Renal cortical epithelial cell (primary cell): ENCODE measurements at regions not wholly inside any gene's neighbourhood (a gene's known extent, or its start where the extent isn't known, plus 50 kb on each side); places are given as distances from the start of the nearest gene placed in this dataset.

ENCODE experiments used
- DNase-seq: peaks from one replicate; pipeline ENCODE4 v3.0.0-alpha.2; 2011; ENCODE audit warnings: low read depth

GRCh38 chr10:131750171-131750895, 150.5 kb upstream of the PPP2R2D start:
- no peak for DNase-seq

DNA sequence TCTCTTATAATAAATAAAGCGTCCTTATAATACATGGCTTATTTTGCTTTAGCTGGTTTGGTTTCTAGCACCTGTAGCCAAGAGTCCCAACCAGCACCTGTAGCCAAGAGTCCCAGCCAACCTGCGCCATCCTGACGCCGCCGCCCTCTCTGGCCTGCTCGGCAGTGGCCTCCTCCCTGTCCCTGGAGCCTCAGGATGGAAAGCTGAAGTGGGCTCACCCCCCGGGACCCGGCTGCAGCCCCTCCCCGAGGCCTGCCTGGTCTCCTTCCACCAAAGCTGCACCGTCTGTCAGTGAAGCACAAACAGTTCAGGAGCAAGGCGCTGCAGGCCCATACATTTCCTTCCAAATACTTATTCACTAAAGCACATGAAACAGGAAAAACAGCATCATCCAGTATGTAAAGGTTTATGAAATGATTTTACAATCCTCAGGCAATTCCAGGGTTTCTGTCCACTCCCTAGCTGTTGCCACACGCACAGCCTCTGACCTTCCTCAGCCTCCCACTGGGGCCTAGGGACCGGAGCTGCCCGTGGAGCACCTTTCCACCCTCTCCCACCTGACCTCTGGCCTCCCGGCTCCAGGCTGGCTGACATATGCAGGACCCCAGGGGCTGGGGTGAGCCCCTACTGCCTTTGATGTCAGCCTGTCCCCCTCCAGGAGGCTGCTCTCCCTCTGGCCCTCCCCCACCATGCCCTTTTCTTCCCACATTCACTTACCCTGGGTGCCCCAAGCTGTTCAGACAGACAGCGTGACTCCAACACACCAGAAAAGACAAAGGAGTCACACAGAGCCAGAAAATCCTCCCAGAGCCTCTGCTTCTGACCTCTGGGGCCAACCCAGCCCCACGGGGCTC, 149.6 kb upstream of the PPP2R2D start:
- DNase-seq, result no peak

DNA sequence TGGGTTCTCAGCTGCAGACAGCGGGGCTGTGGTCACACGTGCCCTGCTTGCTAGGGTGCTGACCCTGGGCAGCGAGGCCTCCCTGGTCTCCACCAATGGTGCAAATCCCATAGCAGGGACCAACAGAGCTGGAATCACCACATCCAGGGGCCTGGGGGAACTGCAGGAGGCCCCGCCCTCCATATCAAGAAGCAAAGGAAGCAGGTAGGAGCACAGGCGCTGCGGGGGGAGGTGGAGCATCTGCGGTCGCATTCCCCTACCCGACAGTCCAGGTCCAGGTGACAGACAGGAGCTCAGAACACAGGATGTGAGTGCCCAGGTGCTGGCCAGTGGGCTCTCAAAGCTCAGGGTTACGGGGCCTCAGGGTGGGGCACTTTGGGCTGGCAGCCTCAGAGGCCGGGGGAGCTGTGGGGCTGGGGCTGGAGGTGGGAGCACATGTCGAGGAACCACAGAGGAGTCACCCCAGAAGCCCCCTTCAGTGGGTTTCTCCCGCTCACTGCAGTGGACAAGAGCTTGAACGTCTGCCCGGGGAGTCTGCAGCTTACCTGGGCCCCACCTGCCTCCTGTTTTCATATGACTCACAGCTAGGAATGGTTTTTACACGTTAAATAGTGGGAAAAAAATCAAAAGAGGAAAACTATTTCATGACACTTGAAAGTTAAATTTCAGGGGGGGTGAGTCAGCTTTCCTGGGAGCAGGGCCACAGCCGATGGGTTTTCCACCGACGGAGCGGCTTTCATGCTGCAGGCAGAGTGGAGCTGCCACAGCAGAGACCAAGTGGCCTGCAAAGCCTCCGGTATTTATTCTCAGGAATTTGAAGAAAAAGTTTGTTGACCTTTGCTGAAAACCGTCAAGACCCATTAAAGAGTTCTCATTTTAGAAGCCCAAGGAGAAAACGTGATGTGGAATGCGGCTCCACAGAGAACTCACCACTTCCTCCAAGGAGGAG, 148.7 kb upstream of the PPP2R2D start:
- no peak for DNase-seq

DNA sequence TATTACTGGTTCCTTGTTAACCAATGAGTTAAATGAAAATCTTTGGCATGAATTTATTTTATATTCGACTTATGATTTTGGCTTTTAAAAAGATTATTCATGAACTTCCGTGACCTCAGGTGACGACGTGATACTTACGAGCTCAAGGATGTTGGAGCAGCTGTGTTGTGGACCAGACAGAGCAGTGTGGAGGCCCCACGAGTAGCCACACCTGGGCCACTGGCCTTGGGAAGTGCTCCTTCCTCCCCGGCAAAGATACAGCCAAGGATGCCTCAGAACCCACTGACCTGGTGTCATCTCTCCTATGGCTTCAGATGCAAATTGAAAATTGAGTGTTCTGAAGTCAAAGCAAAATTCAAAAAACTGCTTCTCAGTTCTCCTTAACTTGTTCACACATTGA, 147.5 kb upstream of the PPP2R2D start:
- DNase-seq, result no peak

GRCh38 chr10:131755200-131755599, 145.6 kb upstream of the PPP2R2D start:
- peak; percentile 64 for DNase-seq

DNA sequence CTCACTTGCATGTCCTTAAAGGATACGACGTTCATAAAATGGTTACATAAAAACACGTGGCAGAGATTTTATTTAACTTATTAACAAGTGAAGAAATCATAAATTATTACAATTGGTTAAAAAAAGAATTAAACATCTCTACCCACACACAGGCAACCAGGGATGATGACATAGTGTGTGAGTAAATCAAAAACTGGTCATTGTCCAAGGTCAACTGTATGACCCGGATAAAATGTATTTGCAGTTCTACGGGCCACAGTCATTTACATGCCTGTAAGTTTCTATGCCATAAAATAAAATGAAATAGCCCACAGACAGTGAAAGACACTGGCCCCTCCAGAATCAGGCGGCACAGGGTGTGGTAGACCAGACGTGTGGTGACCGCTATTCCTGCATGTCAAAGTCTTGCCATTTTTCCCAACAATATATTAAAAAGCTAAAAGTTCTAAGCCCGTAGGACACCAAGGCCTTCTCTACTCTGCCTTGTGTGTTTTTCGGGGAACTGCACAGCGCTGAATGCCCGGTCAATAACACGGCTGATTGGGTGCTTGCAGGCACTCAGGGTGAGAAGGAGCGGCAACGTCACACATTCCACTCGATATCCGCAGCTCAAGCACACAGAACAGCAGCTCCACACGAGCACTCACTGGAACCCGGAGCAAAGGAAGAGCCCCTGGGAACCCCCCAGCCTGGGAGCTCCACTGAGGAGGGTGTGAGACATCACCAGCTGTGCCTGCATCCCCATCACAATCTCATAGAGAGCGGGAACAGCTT, 143.3 kb upstream of the PPP2R2D start:
- no peak for DNase-seq

GRCh38 chr10:131758062-131758938, 142.5 kb upstream of the PPP2R2D start:
- DNase-seq, result no peak

DNA sequence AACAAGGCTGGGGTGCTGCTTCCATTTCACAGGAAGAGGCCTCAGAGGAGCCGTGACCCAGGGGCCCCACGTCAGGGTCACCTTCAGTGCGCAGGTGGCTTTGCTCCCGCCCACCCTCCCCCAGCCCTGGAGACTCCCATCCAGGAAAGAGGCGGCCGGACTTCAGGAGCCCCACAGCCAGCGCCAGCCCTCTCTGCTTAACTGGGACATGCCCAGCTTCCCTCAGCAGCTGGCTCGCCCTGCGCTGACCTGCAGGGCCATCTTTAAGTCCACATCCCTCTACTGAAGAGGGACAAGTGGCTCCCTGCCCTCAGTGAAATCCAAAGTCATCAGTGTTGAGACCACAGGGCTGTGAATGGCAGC, 141.9 kb upstream of the PPP2R2D start:
- DNase-seq, result no peak

- no peak for DNase-seq
Observed at GRCh38 chr10:131759347-131759746, 141.5 kb upstream of the PPP2R2D start.

DNA sequence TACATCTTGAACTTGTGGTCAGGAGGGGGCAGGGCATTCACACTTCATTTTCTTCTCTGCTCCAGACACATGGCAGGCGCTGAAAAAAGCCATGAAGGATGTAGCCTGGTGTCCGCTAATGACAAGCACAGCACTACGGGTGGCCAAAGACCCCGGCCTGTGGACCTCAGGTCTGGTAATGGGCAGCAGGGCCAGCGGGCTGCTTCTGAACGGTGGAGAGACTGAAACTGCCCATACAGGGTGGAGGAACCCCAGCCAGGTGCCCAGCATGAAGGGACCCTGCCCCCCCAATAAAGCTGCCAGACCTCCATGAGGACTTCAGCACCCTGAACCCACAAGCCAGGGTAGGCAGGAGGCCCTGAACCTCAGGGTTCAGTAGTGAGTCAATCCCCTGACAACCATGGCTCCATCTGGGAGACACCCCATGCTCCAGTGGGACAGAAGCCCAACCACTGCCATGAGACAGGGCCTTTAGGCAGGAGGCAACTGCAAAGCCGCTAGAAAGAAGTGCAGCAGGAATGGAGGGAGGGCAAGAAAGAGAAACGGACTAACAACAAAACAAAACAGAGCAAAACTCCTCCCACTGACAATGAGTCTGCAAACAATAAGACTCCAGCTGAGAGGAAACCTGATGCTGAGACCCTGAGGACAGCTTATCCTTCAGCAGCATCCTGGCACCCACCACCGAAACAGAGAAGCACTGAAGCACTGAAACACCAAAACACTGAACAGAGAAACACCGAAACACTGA, 140.2 kb upstream of the PPP2R2D start:
- no peak for DNase-seq

- DNase-seq, result no peak
Observed at GRCh38 chr10:131762789-131763696, 137.8 kb upstream of the PPP2R2D start.

GRCh38 chr10:131764929-131765328, 135.9 kb upstream of the PPP2R2D start:
- no peak for DNase-seq

GRCh38 chr10:131766096-131766495, 134.7 kb upstream of the PPP2R2D start:
- DNase-seq, result no peak

GRCh38 chr10:131767716-131768115, 133.1 kb upstream of the PPP2R2D start:
- no peak for DNase-seq

GRCh38 chr10:131769571-131770410, 131.0 kb upstream of the PPP2R2D start:
- DNase-seq, result no peak

- DNase-seq, result no peak
Observed at GRCh38 chr10:131770946-131771633, 129.7 kb upstream of the PPP2R2D start.
